ENCODE measurements at regions not wholly inside any gene's neighbourhood (a gene's known extent, or its start where the extent isn't known, plus 50 kb on each side); places are given as distances from the start of the nearest gene placed in this dataset.

DNA sequence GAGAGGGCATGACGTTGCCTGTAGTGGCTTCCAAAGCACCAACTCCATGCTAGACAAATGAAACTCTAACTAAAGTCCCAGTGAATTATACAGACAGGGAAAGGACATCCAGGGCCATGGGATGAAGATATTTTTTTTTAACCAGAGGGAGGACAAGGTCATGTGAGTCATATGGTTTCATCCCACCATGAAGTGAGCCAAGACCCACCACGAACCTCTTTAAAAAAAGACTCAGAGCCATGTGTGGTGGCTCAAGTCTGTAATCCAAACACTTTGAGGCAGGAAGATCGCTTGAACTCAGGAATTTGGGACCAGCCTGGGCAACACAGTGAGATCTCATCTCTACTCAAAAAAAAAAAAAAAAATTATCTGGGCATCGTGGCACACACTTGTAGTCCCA lies 115.2 kb downstream of the LIPG start:
- no peaks in the 10 kb centered on the region for H3K9me2 ChIP-seq
- no peak for TF ChIP-seq RXRA (IDR thresholded peaks at IDR 0.05; ENCODE audit: borderline replicate concordance, low read depth)
- no peaks in the 10 kb centered on the region for H3K79me2 ChIP-seq (ENCODE audit: insufficient read depth)
- no peaks in the 10 kb centered on the region for H3K9me3 ChIP-seq
- no peaks in the 10 kb centered on the region for H3K36me3 ChIP-seq (replicated peaks in 1 of 2; ENCODE audit: control insufficient read depth in 1 of 2, insufficient read depth in 2 of 2, low read length in 1 of 2)
- no peak overlapping the region for H3K9ac ChIP-seq
- H3K4me3 ChIP-seq (ENCODE audit: low read depth in 2 of 2, low read length in 1 of 2) = no peak overlapping the region
- no peaks in the 10 kb centered on the region; the same call in 1 of the 2 replicates for H3K27me3 ChIP-seq (ENCODE audit: insufficient read depth)
- no peak overlapping the region for H2AFZ ChIP-seq (ENCODE audit: low read depth)
- H3K27ac ChIP-seq (ENCODE audit: low read depth in 2 of 2, low read length in 1 of 2) = no peak overlapping the region
- WGBS (ENCODE audit: low lambda C conversion rate) = 65% methylated on average over 4 of the region's 4 CpGs
- ChIA-PET CTCF (no interaction called here), POLR2A (interaction anchor here (0.7 kb wide), 1 partner anchor 22 kb away, joined by 6 read pairs; no protein-coding TSS in a partner anchor)
- DNase-seq = no peak
- no peak overlapping the region for H3K4me2 ChIP-seq
- no peaks in the 10 kb centered on the region; a peak in 1 of 4 replicates for H3K4me1 ChIP-seq (ENCODE audit: control insufficient read depth in 1 of 2, insufficient read depth in 2 of 2, low read depth in 1 of 2, low read length in 1 of 2)
- H4K20me1 ChIP-seq (ENCODE audit: insufficient read depth) = no peaks in the 10 kb centered on the region
- H3F3A ChIP-seq (replicated peaks; ENCODE audit: insufficient read depth) = no peaks in the 10 kb centered on the region

DNA sequence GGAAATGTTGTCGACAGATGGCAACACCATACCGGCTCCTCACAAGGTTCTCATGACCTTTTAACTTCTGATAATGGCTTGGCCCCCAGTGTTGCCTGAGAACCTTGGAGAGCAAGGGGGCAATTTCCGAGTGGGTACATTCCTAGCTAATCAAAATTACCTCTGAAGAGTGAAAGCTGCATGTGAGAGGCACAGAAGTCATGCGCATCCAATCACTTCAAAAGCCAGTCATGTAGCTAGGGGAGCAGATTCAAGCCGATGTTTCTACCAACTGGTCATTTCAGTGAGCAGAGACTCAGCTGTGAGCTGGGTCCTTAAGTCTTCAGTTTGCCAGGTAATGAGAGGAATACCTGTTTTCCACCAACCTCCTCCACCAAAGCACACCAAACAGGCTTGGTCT lies 111.4 kb downstream of the LIPG start:
- no peak for DNase-seq
- 77% methylated on average over 5 of the region's 5 CpGs for WGBS (ENCODE audit: low lambda C conversion rate)
- H3K9me3 ChIP-seq = no peaks in the 10 kb centered on the region
- H3K4me3 ChIP-seq (ENCODE audit: low read depth in 2 of 2, low read length in 1 of 2) = no peak overlapping the region
- H3K4me1 ChIP-seq (ENCODE audit: control insufficient read depth in 1 of 2, insufficient read depth in 2 of 2, low read depth in 1 of 2, low read length in 1 of 2) = 0 out of 4 replicates have a peak, but pooled peaks cover 0 to 6% of the 10 kb centered on the region in 2 experiments
- no peaks in the 10 kb centered on the region for H3F3A ChIP-seq (replicated peaks; ENCODE audit: insufficient read depth)
- H3K27me3 ChIP-seq (ENCODE audit: insufficient read depth) = no peaks in the 10 kb centered on the region; the same call in 1 of the 2 replicates
- no peaks in the 10 kb centered on the region for H4K20me1 ChIP-seq (ENCODE audit: insufficient read depth)
- H3K9me2 ChIP-seq = no peaks in the 10 kb centered on the region
- no peak overlapping the region for H3K27ac ChIP-seq (ENCODE audit: low read depth in 2 of 2, low read length in 1 of 2)
- H3K36me3 ChIP-seq (replicated peaks in 1 of 2; ENCODE audit: control insufficient read depth in 1 of 2, insufficient read depth in 2 of 2, low read length in 1 of 2) = no peaks in the 10 kb centered on the region
- TF ChIP-seq EZH2phosphoT487 (IDR thresholded peaks at IDR 0.05; ENCODE audit: borderline replicate concordance, low read depth) (no peak), ELF1 (IDR thresholded peaks at IDR 0.05) (no peak), JUND (IDR thresholded peaks at IDR 0.05) (no peak), CHD2 (IDR thresholded peaks at IDR 0.05; ENCODE audit: low read length, partially characterized antibody) (no peak), GABPA (IDR thresholded peaks at IDR 0.05; ENCODE audit: low read depth) (no peak), USF2 (IDR thresholded peaks at IDR 0.05; ENCODE audit: borderline replicate concordance, low read depth, low read length) (no peak), PBX3 (IDR thresholded peaks at IDR 0.05) (no peak), RCOR1 (IDR thresholded peaks at IDR 0.05; ENCODE audit: low read length) (no peak), SMC3 (IDR thresholded peaks at IDR 0.05; ENCODE audit: low read depth, low read length) (no peak), SIN3A (IDR thresholded peaks at IDR 0.05; ENCODE audit: borderline replicate concordance, low read depth, low read length) (no peak), TAF1 (IDR thresholded peaks at IDR 0.05; ENCODE audit: borderline replicate concordance, low read depth, low read length) (no peak), FOXJ3 (CRISPR knock-in tag; IDR thresholded peaks at IDR 0.05) (no peak), FOSL2 (IDR thresholded peaks at IDR 0.05; ENCODE audit: borderline replicate concordance, low read depth) (no peak), TCF12 (IDR thresholded peaks at IDR 0.05) (no peak), RFX5 (IDR thresholded peaks at IDR 0.05; ENCODE audit: low read length) (no peak), CTCF (IDR thresholded peaks at IDR 0.05) (no peak), MEF2A (IDR thresholded peaks at IDR 0.05; ENCODE audit: borderline replicate concordance, low read depth) (no peak)
- TF ChIP-seq, protein P1, sequence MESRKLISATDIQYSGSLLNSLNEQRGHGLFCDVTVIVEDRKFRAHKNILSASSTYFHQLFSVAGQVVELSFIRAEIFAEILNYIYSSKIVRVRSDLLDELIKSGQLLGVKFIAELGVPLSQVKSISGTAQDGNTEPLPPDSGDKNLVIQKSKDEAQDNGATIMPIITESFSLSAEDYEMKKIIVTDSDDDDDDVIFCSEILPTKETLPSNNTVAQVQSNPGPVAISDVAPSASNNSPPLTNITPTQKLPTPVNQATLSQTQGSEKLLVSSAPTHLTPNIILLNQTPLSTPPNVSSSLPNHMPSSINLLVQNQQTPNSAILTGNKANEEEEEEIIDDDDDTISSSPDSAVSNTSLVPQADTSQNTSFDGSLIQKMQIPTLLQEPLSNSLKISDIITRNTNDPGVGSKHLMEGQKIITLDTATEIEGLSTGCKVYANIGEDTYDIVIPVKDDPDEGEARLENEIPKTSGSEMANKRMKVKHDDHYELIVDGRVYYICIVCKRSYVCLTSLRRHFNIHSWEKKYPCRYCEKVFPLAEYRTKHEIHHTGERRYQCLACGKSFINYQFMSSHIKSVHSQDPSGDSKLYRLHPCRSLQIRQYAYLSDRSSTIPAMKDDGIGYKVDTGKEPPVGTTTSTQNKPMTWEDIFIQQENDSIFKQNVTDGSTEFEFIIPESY (IDR thresholded peaks at IDR 0.05; ENCODE audit: borderline replicate concordance, low read depth) = no peak
- TF ChIP-seq, protein P2, sequence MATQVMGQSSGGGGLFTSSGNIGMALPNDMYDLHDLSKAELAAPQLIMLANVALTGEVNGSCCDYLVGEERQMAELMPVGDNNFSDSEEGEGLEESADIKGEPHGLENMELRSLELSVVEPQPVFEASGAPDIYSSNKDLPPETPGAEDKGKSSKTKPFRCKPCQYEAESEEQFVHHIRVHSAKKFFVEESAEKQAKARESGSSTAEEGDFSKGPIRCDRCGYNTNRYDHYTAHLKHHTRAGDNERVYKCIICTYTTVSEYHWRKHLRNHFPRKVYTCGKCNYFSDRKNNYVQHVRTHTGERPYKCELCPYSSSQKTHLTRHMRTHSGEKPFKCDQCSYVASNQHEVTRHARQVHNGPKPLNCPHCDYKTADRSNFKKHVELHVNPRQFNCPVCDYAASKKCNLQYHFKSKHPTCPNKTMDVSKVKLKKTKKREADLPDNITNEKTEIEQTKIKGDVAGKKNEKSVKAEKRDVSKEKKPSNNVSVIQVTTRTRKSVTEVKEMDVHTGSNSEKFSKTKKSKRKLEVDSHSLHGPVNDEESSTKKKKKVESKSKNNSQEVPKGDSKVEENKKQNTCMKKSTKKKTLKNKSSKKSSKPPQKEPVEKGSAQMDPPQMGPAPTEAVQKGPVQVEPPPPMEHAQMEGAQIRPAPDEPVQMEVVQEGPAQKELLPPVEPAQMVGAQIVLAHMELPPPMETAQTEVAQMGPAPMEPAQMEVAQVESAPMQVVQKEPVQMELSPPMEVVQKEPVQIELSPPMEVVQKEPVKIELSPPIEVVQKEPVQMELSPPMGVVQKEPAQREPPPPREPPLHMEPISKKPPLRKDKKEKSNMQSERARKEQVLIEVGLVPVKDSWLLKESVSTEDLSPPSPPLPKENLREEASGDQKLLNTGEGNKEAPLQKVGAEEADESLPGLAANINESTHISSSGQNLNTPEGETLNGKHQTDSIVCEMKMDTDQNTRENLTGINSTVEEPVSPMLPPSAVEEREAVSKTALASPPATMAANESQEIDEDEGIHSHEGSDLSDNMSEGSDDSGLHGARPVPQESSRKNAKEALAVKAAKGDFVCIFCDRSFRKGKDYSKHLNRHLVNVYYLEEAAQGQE (IDR thresholded peaks at IDR 0.05; ENCODE audit: low read depth, low read length) = no peak
- POLR2A ChIA-PET = no interaction called here
- CTCF ChIA-PET = no interaction called here
- H3K4me2 ChIP-seq = no peak overlapping the region
- H3K79me2 ChIP-seq (ENCODE audit: insufficient read depth) = no peaks in the 10 kb centered on the region
- H2AFZ ChIP-seq (ENCODE audit: low read depth) = no peak overlapping the region
- no peak overlapping the region for H3K9ac ChIP-seq
